ENCODE measurements at regions not wholly inside any gene's neighbourhood (a gene's known extent, or its start where the extent isn't known, plus 50 kb on each side); places are given as distances from the start of the nearest gene placed in this dataset.
A peak's percentile ranks its signal among the peaks of the same experiment; 100 is the strongest.

DNA sequence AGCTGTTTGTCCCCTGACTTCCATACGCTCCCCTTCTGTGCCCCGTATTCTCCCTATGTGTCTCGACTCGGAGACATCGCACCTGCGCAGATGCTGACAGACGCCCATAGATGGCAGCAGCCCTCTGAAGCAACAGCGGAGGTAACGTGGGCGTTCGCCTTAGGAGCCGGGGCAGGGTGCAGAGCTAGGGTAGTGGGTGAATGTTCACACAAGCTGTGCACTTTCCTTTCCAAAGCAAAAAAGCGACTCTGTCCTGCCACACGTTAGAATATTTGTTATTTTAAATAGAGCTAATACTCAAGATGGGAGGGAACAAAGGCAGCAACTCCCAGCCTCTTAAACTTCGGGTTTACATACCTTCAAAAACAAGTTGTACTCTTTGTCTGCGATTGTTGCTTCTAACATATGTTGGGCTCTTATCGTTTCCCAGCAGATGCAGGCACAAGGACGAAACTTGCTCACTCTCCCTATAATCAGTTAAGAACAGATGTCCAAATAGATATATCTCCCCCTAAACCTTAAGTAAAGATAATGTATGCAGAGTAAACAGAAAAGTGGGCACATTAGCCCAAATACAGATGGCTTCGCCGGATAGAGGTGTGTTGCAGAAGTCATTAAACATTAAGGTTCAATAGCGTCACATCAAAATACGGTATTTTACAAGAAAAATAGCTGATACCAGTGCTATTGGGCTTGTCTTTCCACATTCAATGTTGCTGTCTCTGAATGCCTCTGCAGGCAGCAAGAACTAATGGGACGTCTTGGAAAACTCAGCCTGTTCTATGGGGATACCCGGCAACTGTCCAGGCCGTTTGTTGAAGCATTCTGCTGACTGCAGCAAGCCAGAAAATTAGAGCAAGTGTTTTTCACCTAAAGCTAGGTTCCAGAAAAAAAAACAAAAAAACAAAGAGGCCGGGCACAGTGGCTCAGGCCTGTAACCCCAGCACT is 340.3 kb upstream of the PRKCQ start:
- no peak overlapping the region for H3K4me3 ChIP-seq (ENCODE audit: low read depth, low read length)
- TF ChIP-seq, protein P1, sequence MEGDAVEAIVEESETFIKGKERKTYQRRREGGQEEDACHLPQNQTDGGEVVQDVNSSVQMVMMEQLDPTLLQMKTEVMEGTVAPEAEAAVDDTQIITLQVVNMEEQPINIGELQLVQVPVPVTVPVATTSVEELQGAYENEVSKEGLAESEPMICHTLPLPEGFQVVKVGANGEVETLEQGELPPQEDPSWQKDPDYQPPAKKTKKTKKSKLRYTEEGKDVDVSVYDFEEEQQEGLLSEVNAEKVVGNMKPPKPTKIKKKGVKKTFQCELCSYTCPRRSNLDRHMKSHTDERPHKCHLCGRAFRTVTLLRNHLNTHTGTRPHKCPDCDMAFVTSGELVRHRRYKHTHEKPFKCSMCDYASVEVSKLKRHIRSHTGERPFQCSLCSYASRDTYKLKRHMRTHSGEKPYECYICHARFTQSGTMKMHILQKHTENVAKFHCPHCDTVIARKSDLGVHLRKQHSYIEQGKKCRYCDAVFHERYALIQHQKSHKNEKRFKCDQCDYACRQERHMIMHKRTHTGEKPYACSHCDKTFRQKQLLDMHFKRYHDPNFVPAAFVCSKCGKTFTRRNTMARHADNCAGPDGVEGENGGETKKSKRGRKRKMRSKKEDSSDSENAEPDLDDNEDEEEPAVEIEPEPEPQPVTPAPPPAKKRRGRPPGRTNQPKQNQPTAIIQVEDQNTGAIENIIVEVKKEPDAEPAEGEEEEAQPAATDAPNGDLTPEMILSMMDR (IDR thresholded peaks at IDR 0.05; ENCODE audit: borderline replicate concordance, insufficient read depth, low read depth, low read length) = peak; percentile 90

DNA sequence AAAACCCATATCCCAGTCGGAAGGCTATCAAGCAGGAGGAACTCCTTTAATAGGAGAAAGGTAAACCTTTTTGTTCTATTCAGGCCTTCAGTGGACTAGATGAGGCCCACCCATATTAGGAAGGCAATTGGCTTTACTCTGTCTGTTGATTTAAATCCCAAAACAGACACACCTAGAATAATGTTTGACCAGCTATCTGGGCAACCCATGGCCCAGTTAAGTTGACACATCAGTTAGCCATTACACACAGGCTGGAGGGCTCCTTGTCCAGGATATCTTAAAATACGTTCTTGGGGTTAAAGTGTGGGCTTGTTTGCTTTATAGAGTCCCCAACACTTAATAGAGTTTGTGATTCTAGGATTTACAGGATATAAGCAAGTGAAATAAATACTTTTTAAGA is 339.0 kb upstream of the PRKCQ start:
- TF ChIP-seq, protein P1 (IDR thresholded peaks at IDR 0.05; ENCODE audit: borderline replicate concordance, insufficient read depth, low read depth, low read length) = no peak

DNA sequence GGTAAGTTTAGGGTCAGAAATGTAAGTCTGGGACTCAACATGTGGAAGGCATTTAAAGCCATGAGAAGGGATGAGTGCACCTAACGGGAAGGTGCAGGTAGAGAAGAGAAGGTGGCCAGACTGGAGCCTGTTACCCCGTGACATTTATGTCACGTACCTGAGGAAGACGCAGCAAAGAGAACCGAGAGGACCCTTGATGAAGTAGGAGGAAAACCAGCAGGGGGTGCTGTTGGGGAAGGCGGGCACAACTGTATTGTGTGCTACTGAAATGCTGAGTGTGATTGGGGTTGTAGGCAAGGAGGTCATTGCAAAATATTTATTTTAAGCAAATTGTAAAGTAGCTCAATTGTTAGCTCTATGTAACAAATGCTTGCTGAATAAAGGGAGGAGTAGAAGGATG is 338.2 kb upstream of the PRKCQ start:
- no peak overlapping the region for H3K4me3 ChIP-seq (ENCODE audit: low read depth, low read length)
- TF ChIP-seq, protein P1 (IDR thresholded peaks at IDR 0.05; ENCODE audit: borderline replicate concordance, insufficient read depth, low read depth, low read length) = peak; percentile 72

More for the DNA sequence above, 339.0 kb upstream of the PRKCQ start:
- no peak overlapping the region for H3K4me3 ChIP-seq (ENCODE audit: low read depth, low read length)

DNA sequence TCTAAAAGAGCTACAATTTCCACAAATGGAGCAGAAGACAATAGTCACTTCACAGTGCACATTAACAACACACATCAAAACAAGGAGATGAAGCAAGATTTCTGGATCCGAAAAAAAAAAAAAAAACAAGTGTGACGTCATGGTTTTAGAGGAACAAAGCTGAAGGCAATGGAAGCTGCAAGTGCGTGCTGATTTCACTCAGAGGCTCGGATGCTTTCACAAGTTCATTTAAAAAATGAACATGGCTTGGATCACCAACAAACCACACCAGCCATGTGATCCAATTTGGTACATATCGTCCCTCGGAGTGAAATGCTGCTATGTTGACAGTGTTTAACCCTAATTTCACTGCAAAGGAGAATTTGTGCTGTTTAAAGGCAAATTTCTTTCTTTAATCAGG is 337.0 kb upstream of the PRKCQ start:
- no peak overlapping the region for H3K4me3 ChIP-seq (ENCODE audit: low read depth, low read length)
- TF ChIP-seq, protein P1 (IDR thresholded peaks at IDR 0.05; ENCODE audit: borderline replicate concordance, insufficient read depth, low read depth, low read length) = no peak

DNA sequence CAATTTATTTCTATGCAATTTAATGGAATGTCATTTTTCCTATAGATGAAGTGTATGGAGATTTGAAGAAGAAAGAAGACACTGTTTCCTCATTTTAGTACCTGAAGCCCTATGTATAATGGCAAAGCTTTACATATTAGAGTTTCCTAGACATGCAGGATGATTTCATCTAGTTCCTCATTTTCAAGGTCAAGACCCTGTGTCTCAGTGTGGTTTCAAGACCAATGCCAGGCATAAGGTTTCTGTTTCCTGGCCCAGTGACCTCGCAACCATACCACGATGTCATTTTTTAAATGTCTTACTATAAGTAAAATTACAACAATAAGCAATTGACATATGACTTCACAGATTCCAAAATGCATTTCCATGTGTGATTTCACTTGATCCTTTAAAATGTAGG is 336.5 kb upstream of the PRKCQ start:
- TF ChIP-seq, protein P1 (IDR thresholded peaks at IDR 0.05; ENCODE audit: borderline replicate concordance, insufficient read depth, low read depth, low read length) = no peak
- H3K4me3 ChIP-seq (ENCODE audit: low read depth, low read length) = no peak overlapping the region

DNA sequence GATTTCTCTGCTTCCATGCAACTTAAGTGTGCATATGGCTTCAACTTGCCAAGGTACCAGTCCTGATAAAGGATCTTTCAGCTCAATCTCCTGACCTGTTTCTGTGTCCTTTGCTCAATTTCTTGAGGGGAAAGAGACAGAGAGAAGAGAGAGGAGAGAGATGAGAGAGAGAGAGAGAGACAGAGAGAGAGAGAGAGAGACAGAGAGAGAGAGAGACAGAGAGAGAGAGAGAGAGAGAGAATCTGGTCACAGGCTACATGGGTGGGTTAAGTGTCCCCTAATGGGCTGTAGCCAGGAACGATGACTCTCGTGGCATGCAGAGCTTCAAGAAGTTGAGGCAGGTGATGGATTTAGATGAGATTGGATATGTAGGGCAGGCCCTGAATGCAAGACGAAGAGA is 335.2 kb upstream of the PRKCQ start:
- H3K4me3 ChIP-seq (ENCODE audit: low read depth, low read length) = no peak overlapping the region
- TF ChIP-seq, protein P1 (IDR thresholded peaks at IDR 0.05; ENCODE audit: borderline replicate concordance, insufficient read depth, low read depth, low read length) = no peak

DNA sequence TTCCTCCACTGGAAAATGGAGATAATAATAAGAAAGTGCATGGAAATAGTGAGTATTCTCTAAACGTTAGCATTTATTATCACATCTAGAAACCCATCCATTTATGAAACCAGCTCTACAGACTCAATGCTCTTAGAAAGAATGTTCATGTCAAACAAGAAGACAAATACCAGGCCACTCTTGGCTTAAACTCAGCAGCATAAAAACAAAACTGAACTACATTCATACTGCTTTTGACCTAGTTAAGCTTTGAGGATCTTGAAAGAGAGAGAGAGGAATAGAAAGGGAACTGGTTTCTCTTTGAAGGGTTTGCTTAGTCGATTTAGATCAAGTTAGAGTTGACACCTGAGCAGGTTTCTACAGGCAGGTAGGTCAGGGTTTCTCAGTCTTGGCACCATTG is 332.9 kb upstream of the PRKCQ start:
- TF ChIP-seq, protein P1 (IDR thresholded peaks at IDR 0.05; ENCODE audit: borderline replicate concordance, insufficient read depth, low read depth, low read length) = no peak
- H3K4me3 ChIP-seq (ENCODE audit: low read depth, low read length) = no peak overlapping the region

Measured in GM12875 (cell line).